ENCODE measurements at regions not wholly inside any gene's neighbourhood (a gene's known extent, or its start where the extent isn't known, plus 50 kb on each side); places are given as distances from the start of the nearest gene placed in this dataset.

DNA sequence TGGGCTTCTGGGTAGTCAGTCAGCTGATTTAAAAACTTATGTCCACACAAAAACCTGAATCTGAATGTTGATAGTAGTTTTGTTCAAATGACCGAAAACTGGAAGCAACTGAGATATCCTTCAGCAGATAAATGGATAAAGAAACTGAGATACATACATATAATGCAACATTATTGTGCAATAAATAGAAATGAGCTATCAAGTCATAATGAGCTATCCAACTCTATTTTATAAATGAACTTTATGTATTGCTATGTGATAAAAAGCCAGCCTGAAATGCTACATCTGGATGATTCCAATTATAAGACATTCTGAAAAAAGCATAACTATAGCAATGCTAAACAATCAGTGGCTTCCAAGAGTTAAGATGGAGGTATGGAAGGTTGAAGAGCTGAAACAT, 748.7 kb downstream of the TNS3 start:
- ATAC-seq (ENCODE audit: low read depth) (no peak), DNase-seq (no peak)
- no CpG with 5 or more reads among the region's 1 CpG for WGBS (ENCODE audit: insufficient coverage)
- Mint-ChIP-seq H3K4me1 (no peaks in the 10 kb centered on the region), H3K9me3 (ENCODE audit: insufficient read depth) (peaks cover 5% of the 10 kb centered on the region), H3K4me3 (no peak overlapping the region), H3K27me3 (no peaks in the 10 kb centered on the region), H3K27ac (no peak overlapping the region)
- TF ChIP-seq CTCF (IDR thresholded peaks at IDR 0.05) (no peak), EZH2 (IDR thresholded peaks at IDR 0.05; ENCODE audit: borderline replicate concordance, insufficient read depth, low read depth, low read length, poor library complexity, severe bottlenecking) (no peak)
- peaks cover 0 to 4% (median 0%) of the 10 kb centered on the region in 3 donors for H3K9me3 ChIP-seq (ENCODE audit: control extremely low read depth in 1 of 3, control insufficient read depth in 2 of 3, insufficient read depth in 1 of 3, low read length in 2 of 3)
- H3K27me3 ChIP-seq (replicated peaks in 1 of 4; ENCODE audit: control extremely low read depth in 1 of 4, control insufficient read depth in 3 of 4, insufficient read depth in 4 of 4, low read length in 3 of 4) = no peaks in the 10 kb centered on the region
- intact Hi-C loops (cut with micrococcal nuclease) = no loop called here
- POLR2A ChIA-PET = no interaction called here
- H3K36me3 ChIP-seq (replicated peaks in 1 of 2; ENCODE audit: control extremely low read depth in 1 of 2, control insufficient read depth in 1 of 2, extremely low read depth in 1 of 2, insufficient read depth in 2 of 2, low read length in 1 of 2) = no peaks in the 10 kb centered on the region
- H3K4me2 ChIP-seq (replicated peaks; ENCODE audit: low read depth, low read length, poor library complexity, severe bottlenecking) = no peak overlapping the region
- H2AFZ ChIP-seq (ENCODE audit: insufficient read depth, low read depth, low read length, poor library complexity, severe bottlenecking) = no peak overlapping the region
- H3K27ac ChIP-seq (ENCODE audit: low read length in 2 of 2) = no peak overlapping the region
- CTCF ChIA-PET = no interaction called here
- no peaks in the 10 kb centered on the region for H3K79me2 ChIP-seq (ENCODE audit: control insufficient read depth, insufficient read depth, low read length)
- H3K9ac ChIP-seq (ENCODE audit: low read length) = no peak overlapping the region
- no peaks in the 10 kb centered on the region for H4K20me1 ChIP-seq (ENCODE audit: control insufficient read depth, insufficient read depth, low read length, poor library complexity, severe bottlenecking)
- no peaks in the 10 kb centered on the region for H3K4me1 ChIP-seq (ENCODE audit: control insufficient read depth in 2 of 2, insufficient read depth in 2 of 2, low read length in 2 of 2)
- no peak overlapping the region for H3K4me3 ChIP-seq (ENCODE audit: control extremely low read depth in 1 of 5, extremely low read depth in 1 of 5, insufficient read depth in 1 of 5, low read depth in 2 of 5, low read length in 4 of 5)

GRCh38 chr7:46832136-46832535, 749.8 kb downstream of the TNS3 start:
- Histone ChIP-seq H3K36me3 (replicated peaks in 1 of 2; ENCODE audit: control extremely low read depth in 1 of 2, control insufficient read depth in 1 of 2, extremely low read depth in 1 of 2, insufficient read depth in 2 of 2, low read length in 1 of 2) (no peaks in the 10 kb centered on the region), H2AFZ (ENCODE audit: insufficient read depth, low read depth, low read length, poor library complexity, severe bottlenecking) (no peak overlapping the region), H3K27me3 (replicated peaks in 1 of 4; ENCODE audit: control extremely low read depth in 1 of 4, control insufficient read depth in 3 of 4, insufficient read depth in 4 of 4, low read length in 3 of 4) (no peaks in the 10 kb centered on the region), H3K4me1 (ENCODE audit: control insufficient read depth in 2 of 2, insufficient read depth in 2 of 2, low read length in 2 of 2) (no peaks in the 10 kb centered on the region), H3K79me2 (ENCODE audit: control insufficient read depth, insufficient read depth, low read length) (no peaks in the 10 kb centered on the region), H3K27ac (ENCODE audit: low read length in 2 of 2) (no peak overlapping the region), H3K9ac (ENCODE audit: low read length) (no peak overlapping the region), H3K4me2 (replicated peaks; ENCODE audit: low read depth, low read length, poor library complexity, severe bottlenecking) (no peak overlapping the region), H3K4me3 (ENCODE audit: control extremely low read depth in 1 of 5, extremely low read depth in 1 of 5, insufficient read depth in 1 of 5, low read depth in 2 of 5, low read length in 4 of 5) (no peak overlapping the region), H4K20me1 (ENCODE audit: control insufficient read depth, insufficient read depth, low read length, poor library complexity, severe bottlenecking) (no peaks in the 10 kb centered on the region), H3K9me3 (ENCODE audit: control extremely low read depth in 1 of 3, control insufficient read depth in 2 of 3, insufficient read depth in 1 of 3, low read length in 2 of 3) (peaks cover 0 to 13% (median 0%) of the 10 kb centered on the region in 3 donors)
- Mint-ChIP-seq H3K27ac (no peak overlapping the region), H3K4me1 (no peaks in the 10 kb centered on the region), H3K4me3 (no peak overlapping the region), H3K27me3 (no peaks in the 10 kb centered on the region), H3K9me3 (ENCODE audit: insufficient read depth) (peaks cover 6% of the 10 kb centered on the region)
- ChIA-PET POLR2A (no interaction called here), CTCF (no interaction called here)
- TF ChIP-seq EZH2 (IDR thresholded peaks at IDR 0.05; ENCODE audit: borderline replicate concordance, insufficient read depth, low read depth, low read length, poor library complexity, severe bottlenecking) (no peak), CTCF (IDR thresholded peaks at IDR 0.05) (no peak)
- 50% methylated on average over 1 of the region's 2 CpGs for whole genome bisulfite sequencing (ENCODE audit: insufficient coverage)
- no peak for DNase-seq
- ATAC-seq (ENCODE audit: low read depth) = no peak
- intact Hi-C loops (cut with micrococcal nuclease) = no loop called here
